IMR-90 (cell line): ENCODE measurements at regions not wholly inside any gene's neighbourhood (a gene's known extent, or its start where the extent isn't known, plus 50 kb on each side); places are given as distances from the start of the nearest gene placed in this dataset.

Experiments
- ATAC-seq: fragments of 200-7000 bp; cut with Tn5 transposase; 2 replicates; pipeline ENCODE4 v1.9.1; 2020; ENCODE audit warnings: low read depth, mild to moderate bottlenecking, moderate library complexity
- BruUV-seq: library from RNA; stranded (reverse); fragments of 400-500 nt; replicated peaks from 2 replicates; lab custom pipeline; 2021; lab: Mats Ljungman, UMichigan
- CTCF ChIA-PET: fragments of 300-600 bp; formaldehyde crosslinking; extraction: SDS; loops from one replicate; lab custom pipeline; 2021; ENCODE audit warnings: antibody characterized with exemption; lab: Yijun Ruan, JAX
- POLR2A ChIA-PET: fragments of 300-600 bp; sonication (Branson Sonifier 250); formaldehyde crosslinking; loops from one replicate; lab custom pipeline; 2022; ENCODE audit warnings: antibody characterized with exemption; ENCODE audit not compliant: unreplicated experiment; lab: Charles Lee
- DNase-seq: peaks from one replicate; pipeline ENCODE4 v3.0.0; 2013
- H2AFZ ChIP-seq: replicated peaks from 2 replicates; pipeline ENCODE3; 2013; ENCODE audit warnings: low read length, mild to moderate bottlenecking; ENCODE audit not compliant: poor library complexity
- H2AK5ac ChIP-seq: 2 replicates; pipeline ENCODE4 v1.6.1; 2013; ENCODE audit warnings: low read depth, low read length, inconsistent platforms
- H2AK9ac ChIP-seq: replicated peaks from 2 replicates; pipeline ENCODE3; 2013; ENCODE audit warnings: mild to moderate bottlenecking, low read depth, low read length, moderate library complexity; ENCODE audit not compliant: poor library complexity
- H2BK120ac ChIP-seq: 2 replicates; pipeline ENCODE4 v1.6.1; 2013; ENCODE audit warnings: low read depth, low read length, inconsistent platforms
- H2BK15ac ChIP-seq: 3 replicates; pipeline ENCODE4 v1.6.1; 2013; ENCODE audit warnings: low read depth, low read length, inconsistent platforms
- H2BK20ac ChIP-seq: 2 replicates; pipeline ENCODE4 v1.6.1; 2013; ENCODE audit warnings: low read depth, mild to moderate bottlenecking, inconsistent platforms, low read length, moderate library complexity
- H2BK5ac ChIP-seq: 2 replicates; pipeline ENCODE4 v1.6.1; 2013; ENCODE audit warnings: mild to moderate bottlenecking, low read depth, low read length, inconsistent platforms; ENCODE audit not compliant: poor library complexity, severe bottlenecking
- H3K14ac ChIP-seq: replicated peaks from 2 replicates; pipeline ENCODE4 v1.6.1; 2013; ENCODE audit warnings: low read depth, low read length, inconsistent platforms
- H3K18ac ChIP-seq: 2 replicates; pipeline ENCODE4 v1.6.1; 2013; ENCODE audit warnings: low read depth, low read length, control low read depth
- H3K23ac ChIP-seq: 2 replicates; pipeline ENCODE4 v1.6.1; 2013; ENCODE audit warnings: low read depth, low read length, inconsistent platforms
- H3K27ac ChIP-seq: 2 replicates; pipeline ENCODE4 v1.5.1; 2013; ENCODE audit warnings: mild to moderate bottlenecking, control low read depth, low read length; ENCODE audit not compliant: insufficient read depth
- H3K27me3 ChIP-seq: 2 replicates; pipeline ENCODE4 v1.6.1; 2013; ENCODE audit warnings: low read length; ENCODE audit not compliant: control insufficient read depth, insufficient read depth
- H3K36me3 ChIP-seq: 2 replicates; pipeline ENCODE4 v1.6.1; 2013; ENCODE audit warnings: low read length, mixed read lengths; ENCODE audit not compliant: control insufficient read depth, insufficient read depth
- H3K4ac ChIP-seq: 2 replicates; pipeline ENCODE4 v1.6.1; 2013; ENCODE audit warnings: low read depth, low read length, inconsistent platforms
- H3K4me1 ChIP-seq: 2 replicates; pipeline ENCODE4 v1.6.1; 2013; ENCODE audit warnings: low read length, mixed read lengths; ENCODE audit not compliant: control insufficient read depth, insufficient read depth
- H3K4me2 ChIP-seq: 2 replicates; pipeline ENCODE4 v1.6.1; 2013; ENCODE audit warnings: low read depth, mild to moderate bottlenecking, control low read depth, low read length, moderate library complexity
- H3K4me3 ChIP-seq: 2 replicates; pipeline ENCODE4 v1.5.1; 2013; ENCODE audit warnings: low read depth, mild to moderate bottlenecking, control low read depth, low read length, moderate library complexity; ENCODE audit not compliant: insufficient read depth
- H3K56ac ChIP-seq: 2 replicates; pipeline ENCODE4 v1.6.1; 2013; ENCODE audit warnings: low read length, inconsistent platforms; ENCODE audit not compliant: insufficient read depth; ENCODE audit errors: extremely low read depth
- H3K79me1 ChIP-seq, 2 experiments: 2 replicates each; pipeline ENCODE4 v1.6.1; 2013; ENCODE audit warnings: low read length in 2 of 2, inconsistent platforms in 1 of 2, low read depth in 1 of 2
- H3K9ac ChIP-seq: 2 replicates; pipeline ENCODE4 v1.6.1; 2013; ENCODE audit warnings: low read depth, low read length, control low read depth
- H3K9me1 ChIP-seq: 2 replicates; pipeline ENCODE4 v1.6.1; 2013; ENCODE audit warnings: low read length, inconsistent platforms; ENCODE audit not compliant: insufficient read depth
- H3K9me3 ChIP-seq: 2 replicates; pipeline ENCODE4 v1.6.1; 2013; ENCODE audit warnings: low read length; ENCODE audit not compliant: control insufficient read depth, insufficient read depth
- H4K20me1 ChIP-seq: 2 replicates; pipeline ENCODE4 v1.6.1; 2013; ENCODE audit warnings: low read length, inconsistent platforms; ENCODE audit not compliant: insufficient read depth
- H4K5ac ChIP-seq: 2 replicates; pipeline ENCODE4 v1.6.1; 2013; ENCODE audit warnings: mild to moderate bottlenecking, low read depth, low read length, control low read depth
- H4K8ac ChIP-seq, 2 experiments: 2 replicates each; pipeline ENCODE4 v1.6.1; 2013; ENCODE audit warnings: low read depth in 2 of 2, low read length in 2 of 2, control low read depth in 1 of 2, inconsistent platforms in 1 of 2
- H4K91ac ChIP-seq: 2 replicates; pipeline ENCODE4 v1.6.1; 2013; ENCODE audit warnings: low read depth, low read length, inconsistent platforms; ENCODE audit not compliant: insufficient read depth
- BHLHE40 ChIP-seq: fragments of 150-350 bp; IDR thresholded peaks from 2 replicates; pipeline ENCODE4 v1.6.1; 2016; ENCODE audit warnings: mild to moderate bottlenecking, low read depth, low read length
- CEBPB ChIP-seq: IDR thresholded peaks from 2 replicates; pipeline ENCODE4 v1.6.1; 2012; ENCODE audit warnings: low read depth, low read length, improper control_type of control experiment
- CHD1 ChIP-seq: IDR thresholded peaks from 2 replicates; pipeline ENCODE4 v1.6.1; 2012; ENCODE audit warnings: low read depth, low read length, improper control_type of control experiment
- CTCF ChIP-seq: conservative IDR thresholded peaks from 2 replicates; pipeline ENCODE4 v1.5.1; 2012; ENCODE audit warnings: mild to moderate bottlenecking, low read depth, low read length, improper control_type of control experiment
- ELK1 ChIP-seq: fragments of 150-350 bp; IDR thresholded peaks from 2 replicates; pipeline ENCODE4 v1.6.1; 2016; ENCODE audit warnings: low read depth, mild to moderate bottlenecking, low read length, moderate library complexity, borderline replicate concordance
- FOS ChIP-seq: fragments of 150-350 bp; IDR thresholded peaks from 2 replicates; pipeline ENCODE4 v1.6.1; 2016; ENCODE audit warnings: low read depth, low read length
- MAFK ChIP-seq: IDR thresholded peaks from 2 replicates; pipeline ENCODE4 v1.6.1; 2012; ENCODE audit warnings: low read depth, low read length, improper control_type of control experiment
- MAZ ChIP-seq: IDR thresholded peaks from 2 replicates; pipeline ENCODE4 v1.6.1; 2012; ENCODE audit warnings: low read depth, mild to moderate bottlenecking, low read length, improper control_type of control experiment, moderate library complexity, borderline replicate concordance
- MXI1 ChIP-seq: IDR thresholded peaks from 2 replicates; pipeline ENCODE4 v1.6.1; 2012; ENCODE audit warnings: low read depth, mild to moderate bottlenecking, low read length, moderate library complexity, borderline replicate concordance
- NFE2L2 ChIP-seq: fragments of 150-350 bp; IDR thresholded peaks from 2 replicates; pipeline ENCODE4 v1.6.1; 2016; ENCODE audit warnings: low read depth, mild to moderate bottlenecking, low read length
- POLR2A ChIP-seq: IDR thresholded peaks from 2 replicates; pipeline ENCODE4 v1.6.1; 2012; ENCODE audit warnings: mild to moderate bottlenecking, low read depth, low read length
- RAD21 ChIP-seq: IDR thresholded peaks from 2 replicates; pipeline ENCODE4 v1.6.1; 2012; ENCODE audit warnings: low read length, improper control_type of control experiment
- RCOR1 ChIP-seq: IDR thresholded peaks from 2 replicates; pipeline ENCODE4 v1.6.1; 2012; ENCODE audit warnings: mild to moderate bottlenecking, low read length, improper control_type of control experiment; ENCODE audit not compliant: insufficient replicate concordance
- RFX5 ChIP-seq: IDR thresholded peaks from 2 replicates; pipeline ENCODE4 v1.8.0; 2012; ENCODE audit warnings: low read depth, mild to moderate bottlenecking, low read length, moderate library complexity
- SMC3 ChIP-seq: fragments of 150-350 bp; IDR thresholded peaks from 2 replicates; pipeline ENCODE4 v1.6.1; 2016; ENCODE audit warnings: low read depth, mild to moderate bottlenecking, antibody characterized with exemption, low read length, moderate library complexity
- USF2 ChIP-seq: fragments of 150-350 bp; IDR thresholded peaks from 2 replicates; pipeline ENCODE4 v1.6.1; 2017; ENCODE audit warnings: mild to moderate bottlenecking, antibody characterized with exemption, low read length, low read depth
- WGBS, 2 experiments: methylation state at CpG; one replicate each; pipeline versions ENCODE4 v1.1.5 to v1.1.7; 2013; ENCODE audit warnings: missing lambda C conversion rate in 2 of 2; ENCODE audit not compliant: insufficient read length in 1 of 2; ENCODE audit errors: extremely low coverage in 2 of 2; 5-methylcytosine and 5-hydroxymethylcytosine counted together
- dilution Hi-C: fragments of 300-500 bp; cut with HindIII; formaldehyde crosslinking; loops from one replicate; pipeline ENCODE4 v1.14.3; 2018; ENCODE audit warnings: low sequenced_read_pairs; ENCODE audit not compliant: unreplicated experiment
- in situ Hi-C: fragments of 300-500 bp; cut with MboI; formaldehyde crosslinking; loops from 3 replicates; pipeline ENCODE4 v1.14.3; 2019; ENCODE audit warnings: low sequenced_read_pairs, inconsistent platforms, mixed read lengths
- intact Hi-C: fragments of 100-400 bp; cut with micrococcal nuclease; formaldehyde crosslinking; loops from 2 replicates; pipeline ENCODE4 v1.10.0; 2022

- H3K4ac ChIP-seq: no peak overlapping the region
- no peak overlapping the region for H3K4me3 ChIP-seq
- H2BK5ac ChIP-seq: no peak overlapping the region
- no peaks in the 10 kb centered on the region for H3K4me1 ChIP-seq
- no peak overlapping the region for H3K14ac ChIP-seq
- no peak overlapping the region for H3K56ac ChIP-seq
- WGBS, 2 experiments: no CpG with 5 or more reads among the region's 7 CpGs
- ATAC-seq: no peak
- no TSS peak for BruUV-seq
- no peak overlapping the region for H3K9ac ChIP-seq
- H3K18ac ChIP-seq: no peak overlapping the region
- dilution Hi-C loops: no loop called here
- H3K27ac ChIP-seq: no peak overlapping the region
- H2BK20ac ChIP-seq: no peak overlapping the region
- no peak overlapping the region for H3K23ac ChIP-seq
- H4K91ac ChIP-seq: no peak overlapping the region
- no peak overlapping the region for H2BK120ac ChIP-seq
- no peaks in the 10 kb centered on the region for H4K20me1 ChIP-seq
- no peak overlapping the region for H3K4me2 ChIP-seq
- H4K5ac ChIP-seq: no peak overlapping the region
- no peak overlapping the region for H2AFZ ChIP-seq
- CTCF ChIA-PET: no interaction called here
- H2BK15ac ChIP-seq: no peak overlapping the region
- H3K79me1 ChIP-seq: no peaks in the 10 kb centered on the region
- POLR2A ChIA-PET: no interaction called here
- no peak overlapping the region for H2AK9ac ChIP-seq
- H4K8ac ChIP-seq: no peak overlapping the region
- no peak overlapping the region for H2AK5ac ChIP-seq
- in situ Hi-C loops: no loop called here
- H3K27me3 ChIP-seq: no peaks in the 10 kb centered on the region; the same call in 1 of the 2 replicates
- no peaks in the 10 kb centered on the region for H3K36me3 ChIP-seq
- no peak for DNase-seq
- H3K9me1 ChIP-seq: no peaks in the 10 kb centered on the region
- TF ChIP-seq SMC3 (no peak), CTCF (no peak), NFE2L2 (no peak), ELK1 (no peak), RCOR1 (no peak), POLR2A (no peak), CEBPB (no peak), RAD21 (no peak), MXI1 (no peak), BHLHE40 (no peak), CHD1 (no peak), USF2 (no peak), MAFK (no peak), FOS (no peak), RFX5 (no peak), MAZ (no peak)
- H3K9me3 ChIP-seq: no peaks in the 10 kb centered on the region
- intact Hi-C loops: no loop called here
These were observed 134.1 kb downstream of the TEX36 start for GRCh38 chr10:125548878-125549277.
